Neuron (in vitro differentiated cells): ENCODE measurements at regions not wholly inside any gene's neighbourhood (a gene's known extent, or its start where the extent isn't known, plus 50 kb on each side); places are given as distances from the start of the nearest gene placed in this dataset.

Source experiments
- H2AFZ ChIP-seq: one replicate; pipeline ENCODE4 v1.6.1; 2013; ENCODE audit warnings: low read depth, mild to moderate bottlenecking, inconsistent platforms, low read length, moderate library complexity
- H3K27me3 ChIP-seq: one replicate; pipeline ENCODE4 v1.6.1; 2013; ENCODE audit warnings: low read length; ENCODE audit not compliant: insufficient read depth
- H3K36me3 ChIP-seq: one replicate; pipeline ENCODE4 v1.6.1; 2013; ENCODE audit warnings: low read length; ENCODE audit not compliant: insufficient read depth
- H3K4me1 ChIP-seq: one replicate; pipeline ENCODE4 v1.6.1; 2013; ENCODE audit warnings: low read length; ENCODE audit not compliant: insufficient read depth
- H3K4me3 ChIP-seq: 2 replicates; pipeline ENCODE4 v1.5.1; 2013; ENCODE audit warnings: mild to moderate bottlenecking, low read length, moderate library complexity
- H3K9me3 ChIP-seq: one replicate; pipeline ENCODE4 v1.6.1; 2013; ENCODE audit warnings: low read length

DNA sequence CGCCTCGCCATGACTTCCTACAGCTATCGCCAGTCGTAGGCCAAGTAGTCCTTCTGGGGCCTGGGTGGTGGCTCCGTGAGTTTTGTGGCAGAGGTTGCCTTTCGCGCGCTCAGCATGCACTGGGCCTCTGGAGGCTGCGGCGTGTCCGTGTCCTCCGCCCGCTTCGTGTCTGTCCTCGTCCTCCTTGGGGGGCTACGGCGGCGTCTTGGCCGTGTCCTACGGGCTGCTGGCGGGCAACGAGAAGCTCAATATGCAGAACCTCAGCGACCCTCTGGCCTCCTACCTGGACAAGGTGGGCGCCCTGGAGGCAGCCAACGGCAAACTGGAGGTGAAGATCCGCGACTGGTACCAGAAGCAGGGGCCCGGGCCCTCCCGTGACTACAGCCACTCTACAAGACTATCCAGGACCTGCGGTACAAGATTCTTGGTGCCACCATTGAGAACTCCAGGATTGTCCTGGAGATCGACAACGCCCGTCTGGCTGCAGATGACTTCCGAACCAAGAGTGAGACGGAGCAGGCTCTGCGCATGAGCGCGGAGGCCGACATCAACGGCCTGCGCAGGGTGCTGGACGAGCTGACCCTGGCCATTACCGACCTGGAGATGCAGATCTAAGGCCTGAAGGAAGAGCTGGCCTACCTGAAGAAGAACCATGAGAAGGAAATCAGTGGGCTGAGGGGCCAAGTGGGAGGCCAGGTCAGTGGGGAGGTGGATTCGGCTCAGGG, 296.3 kb downstream of the OGFRL1 start:
- Histone ChIP-seq H3K4me1 (no peaks in the 10 kb centered on the region), H2AFZ (no peak overlapping the region), H3K4me3 (no peak overlapping the region), H3K9me3 (peaks cover 2% of the 10 kb centered on the region), H3K36me3 (no peaks in the 10 kb centered on the region), H3K27me3 (no peaks in the 10 kb centered on the region)

DNA sequence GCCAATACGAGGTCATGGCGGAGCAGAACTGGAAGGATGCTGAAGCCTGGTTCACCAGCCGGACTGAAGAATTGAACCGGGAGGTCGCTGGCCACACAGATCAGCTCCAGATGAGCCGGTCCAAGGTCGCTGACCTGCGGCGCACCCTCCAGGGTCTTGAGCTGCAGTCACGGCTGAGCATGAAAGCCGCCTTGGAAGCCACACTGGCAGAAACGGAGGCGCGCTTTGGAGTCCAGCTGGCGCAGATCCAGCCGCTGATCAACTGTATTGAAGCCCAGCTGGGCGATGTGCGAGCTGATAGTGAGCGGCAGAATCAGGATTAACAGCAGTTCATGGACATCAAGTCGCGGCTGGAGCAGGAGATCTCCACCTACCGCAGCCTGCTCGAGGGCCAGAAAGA, 296.9 kb downstream of the OGFRL1 start:
- no peak overlapping the region for H3K4me3 ChIP-seq
- H3K4me1 ChIP-seq, result no peaks in the 10 kb centered on the region
- H3K9me3 ChIP-seq, result peaks cover 2% of the 10 kb centered on the region
- H2AFZ ChIP-seq, result no peak overlapping the region
- no peaks in the 10 kb centered on the region for H3K36me3 ChIP-seq
- no peaks in the 10 kb centered on the region for H3K27me3 ChIP-seq

DNA sequence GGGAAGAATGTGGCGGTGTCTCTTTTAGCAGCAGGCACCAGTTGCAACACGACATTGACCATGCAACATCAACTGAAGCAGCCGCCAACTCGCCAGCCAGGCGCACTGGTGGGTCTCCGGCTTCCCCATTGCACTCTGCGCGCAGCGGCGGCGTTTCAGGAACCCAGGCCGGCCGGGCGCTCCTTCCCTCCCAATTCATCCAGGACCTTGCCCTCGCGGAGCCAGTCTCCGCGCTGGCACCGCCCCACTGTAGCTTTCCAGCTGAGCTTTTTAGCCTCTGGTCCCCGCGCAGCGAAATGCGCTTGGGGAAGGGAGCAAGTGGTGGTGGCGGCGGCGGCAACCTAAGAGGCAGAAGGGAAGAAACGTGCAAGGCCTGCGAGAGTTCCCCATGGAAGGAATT, 297.9 kb upstream of the RIMS1 start:
- no peak overlapping the region for H3K4me3 ChIP-seq
- no peaks in the 10 kb centered on the region for H3K36me3 ChIP-seq
- no peaks in the 10 kb centered on the region for H3K27me3 ChIP-seq
- no peak overlapping the region for H2AFZ ChIP-seq
- H3K4me1 ChIP-seq, result no peaks in the 10 kb centered on the region
- peaks cover 2% of the 10 kb centered on the region for H3K9me3 ChIP-seq

DNA sequence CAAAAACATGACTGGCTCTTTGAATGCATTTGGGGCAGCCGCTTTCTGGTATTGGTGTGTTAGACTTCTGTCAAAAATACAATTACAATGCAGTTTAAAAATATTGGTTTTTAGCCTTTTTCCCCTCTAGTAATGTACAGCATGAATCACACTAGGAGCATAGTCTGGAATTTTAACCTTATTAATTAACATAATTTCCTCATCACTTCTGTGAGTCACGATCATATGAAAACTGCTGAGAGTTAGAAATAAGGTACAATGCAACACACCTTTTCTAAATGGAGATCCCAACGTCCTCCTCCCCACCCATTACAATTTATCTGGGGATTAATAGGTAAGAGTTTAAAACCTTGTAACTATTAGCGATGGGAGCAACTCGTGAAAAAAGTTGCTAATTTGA, 297.1 kb upstream of the RIMS1 start:
- no peaks in the 10 kb centered on the region for H3K27me3 ChIP-seq
- no peak overlapping the region for H3K4me3 ChIP-seq
- H3K36me3 ChIP-seq, result no peaks in the 10 kb centered on the region
- H3K4me1 ChIP-seq, result no peaks in the 10 kb centered on the region
- no peak overlapping the region for H2AFZ ChIP-seq
- H3K9me3 ChIP-seq, result peaks cover 2% of the 10 kb centered on the region

DNA sequence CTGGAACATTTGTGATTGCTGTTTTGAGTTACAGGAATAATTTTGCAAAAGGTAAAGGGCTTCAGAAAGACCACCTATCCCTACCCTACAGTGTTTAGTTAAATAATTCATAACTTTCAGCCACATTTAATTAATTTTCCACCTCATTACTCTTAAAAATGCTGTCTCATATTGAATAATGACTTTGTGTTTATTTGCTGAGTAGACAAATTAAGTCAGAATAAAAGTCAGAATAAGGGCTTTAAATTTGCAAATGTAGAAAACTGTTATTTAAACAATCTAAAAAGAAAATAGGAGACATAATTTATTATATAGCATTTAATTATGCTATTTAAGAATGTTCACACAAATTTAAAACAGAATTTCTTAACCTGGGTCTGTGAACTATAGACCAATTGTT, 293.7 kb upstream of the RIMS1 start:
- no peaks in the 10 kb centered on the region for H3K4me1 ChIP-seq
- H3K9me3 ChIP-seq, result no peaks in the 10 kb centered on the region
- H3K36me3 ChIP-seq, result no peaks in the 10 kb centered on the region
- H2AFZ ChIP-seq, result no peak overlapping the region
- H3K4me3 ChIP-seq, result no peak overlapping the region
- no peaks in the 10 kb centered on the region for H3K27me3 ChIP-seq

DNA sequence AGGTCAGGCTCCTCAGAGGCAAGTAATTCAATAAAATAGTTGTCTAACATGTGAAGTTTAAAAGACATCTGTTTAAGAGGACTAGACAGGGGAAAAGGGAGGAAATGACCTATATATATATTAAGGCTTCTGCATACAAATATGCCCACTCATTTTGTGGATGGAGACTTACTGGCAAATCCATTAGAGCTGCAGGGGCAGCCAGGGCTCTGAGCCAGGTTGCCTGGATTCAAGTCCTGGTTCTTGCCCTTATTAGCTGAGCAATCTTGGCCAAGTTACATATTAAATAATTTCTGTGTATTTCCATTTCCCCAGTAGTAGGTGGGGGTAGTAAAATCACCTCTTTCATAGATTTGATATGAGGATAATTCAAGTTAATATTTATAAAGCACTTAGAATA, 287.0 kb upstream of the RIMS1 start:
- Histone ChIP-seq H3K4me3 (no peak overlapping the region), H3K4me1 (no peaks in the 10 kb centered on the region), H3K9me3 (no peaks in the 10 kb centered on the region), H3K27me3 (no peaks in the 10 kb centered on the region), H3K36me3 (no peaks in the 10 kb centered on the region), H2AFZ (no peak overlapping the region)

DNA sequence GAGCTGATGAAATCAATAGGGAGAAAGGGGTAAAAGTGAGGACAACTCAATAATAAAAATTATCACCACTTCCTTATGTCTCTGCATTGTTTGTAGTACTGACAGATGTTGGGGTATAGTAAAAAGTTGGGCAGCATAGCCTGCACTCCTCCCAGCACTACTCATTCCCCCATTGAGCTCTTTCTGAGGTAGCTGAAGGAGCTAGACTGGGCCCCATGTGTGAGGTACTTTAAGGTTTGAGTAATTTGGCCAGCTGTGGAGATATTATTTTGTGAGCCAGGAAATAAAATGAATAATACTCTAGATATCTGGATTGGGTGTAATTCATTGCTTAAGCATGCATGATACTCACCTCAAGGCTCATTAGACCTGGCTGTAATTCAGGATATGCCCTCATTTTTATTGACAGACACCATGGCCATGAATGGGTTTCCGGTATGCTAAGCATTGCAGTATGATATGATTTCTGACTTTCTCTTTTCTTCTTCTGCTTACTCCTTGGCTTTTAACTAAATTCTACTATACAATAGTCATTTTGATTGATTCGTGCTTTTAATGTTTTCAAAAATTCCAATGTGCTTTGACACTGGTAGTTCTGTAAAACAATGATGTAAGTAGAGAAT, 283.9 kb upstream of the RIMS1 start:
- Histone ChIP-seq H3K27me3 (no peaks in the 10 kb centered on the region), H3K4me3 (no peak overlapping the region), H3K36me3 (no peaks in the 10 kb centered on the region)

DNA sequence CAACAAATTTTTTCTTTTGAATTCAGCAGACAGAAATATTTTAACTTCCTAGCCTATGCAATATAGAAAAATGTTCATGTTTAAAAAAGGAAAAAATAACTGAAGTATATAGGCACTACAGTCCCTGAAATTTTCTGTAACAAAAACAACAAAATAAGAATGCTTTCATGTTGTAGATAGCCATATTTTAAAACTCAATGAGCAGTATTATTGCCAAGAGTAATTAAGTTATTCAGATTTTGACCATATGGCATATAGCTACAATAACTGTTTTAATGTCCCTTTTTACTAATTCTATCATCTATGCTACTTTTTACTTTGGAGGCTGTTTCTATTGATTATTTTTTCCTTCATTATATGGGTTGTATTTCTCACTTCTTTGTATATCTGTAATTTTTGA, 283.3 kb upstream of the RIMS1 start:
- H3K9me3 ChIP-seq, result no peaks in the 10 kb centered on the region
- no peaks in the 10 kb centered on the region for H3K4me1 ChIP-seq
- H3K36me3 ChIP-seq, result no peaks in the 10 kb centered on the region
- H2AFZ ChIP-seq, result no peak overlapping the region
- no peaks in the 10 kb centered on the region for H3K27me3 ChIP-seq
- H3K4me3 ChIP-seq, result no peak overlapping the region

More for the DNA sequence above, 283.9 kb upstream of the RIMS1 start:
- H3K4me1 ChIP-seq, result no peaks in the 10 kb centered on the region
- H2AFZ ChIP-seq, result no peak overlapping the region
- H3K9me3 ChIP-seq, result no peaks in the 10 kb centered on the region

DNA sequence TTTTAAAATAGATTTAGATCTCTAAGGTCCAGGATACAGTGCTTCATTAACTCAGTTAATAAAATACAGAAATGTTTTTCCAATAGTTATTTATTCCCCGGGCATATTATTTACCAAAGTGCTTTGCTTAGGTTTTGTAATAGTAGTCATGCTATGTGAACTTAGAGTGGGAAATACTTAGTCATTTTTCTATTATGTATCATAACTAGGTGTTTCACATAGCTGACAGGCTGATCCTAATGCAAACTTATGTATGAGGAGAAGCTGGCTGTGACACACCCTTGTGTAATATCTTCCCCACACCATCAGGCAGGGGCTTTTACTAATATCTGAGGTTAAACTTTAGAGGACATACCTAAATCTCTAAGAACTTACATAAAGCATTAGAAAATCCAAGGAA, 277.7 kb upstream of the RIMS1 start:
- Histone ChIP-seq H3K36me3 (no peaks in the 10 kb centered on the region), H3K4me1 (no peaks in the 10 kb centered on the region), H3K27me3 (no peaks in the 10 kb centered on the region), H3K4me3 (no peak overlapping the region), H2AFZ (no peak overlapping the region), H3K9me3 (no peaks in the 10 kb centered on the region)

DNA sequence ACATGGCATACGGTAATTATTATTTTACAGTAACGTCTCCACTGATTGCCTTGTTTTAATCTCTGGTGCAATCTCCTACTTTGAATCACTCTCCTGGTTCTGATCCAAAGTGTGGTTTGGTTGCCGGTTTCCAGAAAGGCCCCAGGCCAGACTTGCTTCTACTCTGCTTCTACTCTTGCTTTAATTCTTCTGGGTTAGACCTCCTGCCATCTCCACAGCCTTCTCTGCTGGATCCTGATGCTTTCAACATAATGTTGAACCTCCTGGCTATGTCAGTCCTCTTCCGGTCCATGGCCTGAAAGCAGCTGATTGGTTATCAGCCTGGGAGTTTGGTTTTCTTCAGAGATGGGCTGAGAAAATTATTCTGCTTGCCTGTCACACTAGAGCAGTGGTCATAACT, 266.5 kb upstream of the RIMS1 start:
- Histone ChIP-seq H3K4me1 (no peaks in the 10 kb centered on the region), H3K36me3 (no peaks in the 10 kb centered on the region), H3K27me3 (no peaks in the 10 kb centered on the region), H3K4me3 (no peak overlapping the region), H2AFZ (no peak overlapping the region), H3K9me3 (no peaks in the 10 kb centered on the region)

DNA sequence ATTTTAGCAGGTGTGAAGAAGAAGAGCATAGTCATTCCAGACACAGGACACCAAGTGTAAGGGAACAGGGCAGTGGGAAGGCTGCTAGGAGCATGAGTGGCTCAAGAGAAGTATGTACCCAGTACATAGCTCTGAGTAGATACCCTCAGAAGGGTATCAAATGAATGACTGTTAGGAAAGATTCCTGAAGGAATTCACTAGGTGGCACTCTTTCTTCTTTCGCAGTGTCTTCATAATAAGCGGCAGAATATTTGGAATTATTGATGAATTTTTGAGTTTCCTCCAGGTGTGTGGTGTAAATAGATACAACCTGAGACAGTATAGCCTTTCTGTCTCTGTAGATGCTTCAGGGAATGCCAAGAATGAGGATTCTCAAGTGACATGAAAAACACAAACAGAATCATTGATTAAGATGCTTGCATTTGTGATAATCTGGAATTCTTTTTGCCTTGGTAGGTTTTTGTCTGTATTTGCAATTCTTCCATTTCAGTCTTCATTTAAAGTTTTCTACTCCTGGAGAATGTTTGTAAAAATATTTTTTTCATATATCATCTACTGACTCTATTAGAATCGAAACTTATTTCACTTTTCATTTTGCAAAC, 264.3 kb upstream of the RIMS1 start:
- no peak overlapping the region for H3K4me3 ChIP-seq
- no peak overlapping the region for H2AFZ ChIP-seq
- no peaks in the 10 kb centered on the region for H3K27me3 ChIP-seq
- no peaks in the 10 kb centered on the region for H3K4me1 ChIP-seq
- peaks cover 4% of the 10 kb centered on the region for H3K9me3 ChIP-seq
- no peaks in the 10 kb centered on the region for H3K36me3 ChIP-seq

DNA sequence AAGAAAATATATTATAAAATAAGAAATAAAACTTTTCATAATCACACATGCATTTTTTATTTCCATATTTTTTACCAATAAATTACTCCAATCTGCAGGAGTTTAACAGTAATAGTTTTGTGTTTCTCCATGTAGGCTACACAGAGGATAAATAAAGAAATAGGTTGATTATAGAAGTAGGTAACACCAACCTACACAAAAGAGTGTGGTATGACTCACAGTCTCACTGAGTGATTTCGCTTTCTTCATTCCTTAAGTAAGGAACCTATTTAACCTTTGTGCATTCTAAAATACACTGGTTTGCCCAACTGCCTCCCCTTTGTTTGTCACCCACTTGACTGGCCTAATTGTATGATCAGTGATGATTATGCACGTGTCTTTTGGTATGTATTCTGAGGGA, 244.2 kb upstream of the RIMS1 start:
- no peaks in the 10 kb centered on the region for H3K9me3 ChIP-seq

DNA sequence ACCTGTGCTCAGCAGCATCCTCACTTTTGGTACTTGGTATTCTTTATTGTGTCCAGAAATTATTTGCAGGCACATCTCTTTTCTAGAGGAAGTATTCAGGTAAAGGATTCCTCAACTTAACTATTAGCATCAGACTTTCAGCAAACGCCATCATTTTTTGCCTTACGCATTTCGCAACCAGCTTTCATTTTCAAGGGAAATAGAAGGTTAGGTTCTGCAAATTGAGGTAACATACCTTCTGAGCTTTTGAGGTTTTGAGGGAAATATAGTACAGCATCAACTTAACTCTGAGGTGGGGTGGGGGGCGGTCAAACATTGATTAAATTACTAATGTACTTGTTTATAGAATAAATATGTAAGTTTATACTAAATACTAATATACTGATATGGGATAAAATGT, 243.6 kb upstream of the RIMS1 start:
- H3K27me3 ChIP-seq, result no peaks in the 10 kb centered on the region
- H3K4me3 ChIP-seq, result no peak overlapping the region
- no peaks in the 10 kb centered on the region for H3K9me3 ChIP-seq
- H2AFZ ChIP-seq, result no peak overlapping the region
- no peaks in the 10 kb centered on the region for H3K4me1 ChIP-seq
- no peaks in the 10 kb centered on the region for H3K36me3 ChIP-seq

More for the DNA sequence above, 244.2 kb upstream of the RIMS1 start:
- no peak overlapping the region for H3K4me3 ChIP-seq
- no peaks in the 10 kb centered on the region for H3K4me1 ChIP-seq
- H3K36me3 ChIP-seq, result no peaks in the 10 kb centered on the region
- H3K27me3 ChIP-seq, result no peaks in the 10 kb centered on the region
- H2AFZ ChIP-seq, result no peak overlapping the region
